DMS153 (cell line): ENCODE measurements at regions not wholly inside any gene's neighbourhood (a gene's known extent, or its start where the extent isn't known, plus 50 kb on each side); places are given as distances from the start of the nearest gene placed in this dataset.

Experiments used
- DNase-seq: peaks from one replicate; lab custom pipeline; 2025; lab: John Stamatoyannopoulos, UW

GRCh38 chr20:60903325-60903971, 348.6 kb upstream of the CDH4 start:
- DNase-seq = no peak

DNA sequence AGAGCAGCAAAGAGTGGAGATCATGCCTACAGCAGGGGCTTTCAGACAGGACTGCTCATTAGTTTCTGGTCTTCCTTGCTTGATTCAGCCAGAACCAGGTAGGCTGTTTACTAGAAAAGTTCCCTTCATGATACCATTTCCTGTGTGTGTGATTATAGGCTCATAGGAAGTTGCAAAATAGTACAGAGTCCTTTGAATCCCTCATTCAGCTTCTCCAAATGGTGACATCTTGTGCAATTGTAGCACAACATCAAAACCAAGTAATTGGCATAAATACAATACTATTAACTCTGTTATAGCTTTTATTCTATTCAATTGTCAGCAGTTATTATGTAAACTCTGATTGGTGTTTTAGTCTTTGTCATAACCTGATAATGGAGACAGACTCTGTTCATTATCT, 347.3 kb upstream of the CDH4 start:
- DNase-seq = no peak

GRCh38 chr20:60905919-60906318, 346.1 kb upstream of the CDH4 start:
- DNase-seq = no peak

DNA sequence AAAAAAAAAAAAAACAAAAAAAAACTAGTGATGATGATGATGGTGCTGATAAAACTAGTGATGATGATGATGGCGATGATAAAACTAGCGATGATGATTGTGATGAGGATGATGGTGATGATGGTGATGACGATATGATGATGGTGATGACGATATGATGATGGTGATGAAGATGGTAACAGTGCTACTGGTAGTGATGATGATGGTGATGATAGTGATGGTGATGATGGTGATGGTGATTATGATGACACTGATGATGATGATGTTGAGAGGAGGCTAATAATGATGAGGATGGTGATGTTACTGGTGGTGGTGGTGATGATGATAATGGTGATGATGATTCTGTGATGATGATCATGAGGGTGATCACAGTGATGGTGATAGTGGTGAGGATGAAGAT, 345.5 kb upstream of the CDH4 start:
- DNase-seq = no peak

DNA sequence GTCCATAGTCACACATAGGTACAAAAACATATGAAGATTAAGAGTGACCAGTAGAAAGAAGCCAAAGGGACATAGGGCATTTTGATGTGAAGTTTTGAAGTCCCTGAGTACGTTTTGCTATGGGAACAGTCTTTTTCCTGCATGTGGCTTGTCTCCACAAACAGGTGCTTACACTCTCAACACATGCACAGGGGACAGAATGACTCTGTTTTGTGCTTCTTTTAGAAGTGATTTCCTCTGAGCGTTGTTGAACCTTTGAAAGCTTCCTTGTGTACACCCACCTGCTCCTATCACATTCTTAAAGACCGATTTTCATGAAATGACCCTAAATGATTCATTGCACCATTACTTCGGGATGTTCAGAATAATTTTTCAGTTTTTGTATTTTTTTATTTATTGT, 338.8 kb upstream of the CDH4 start:
- DNase-seq = no peak

GRCh38 chr20:60921022-60921622, 330.9 kb upstream of the CDH4 start:
- no peak for DNase-seq

DNA sequence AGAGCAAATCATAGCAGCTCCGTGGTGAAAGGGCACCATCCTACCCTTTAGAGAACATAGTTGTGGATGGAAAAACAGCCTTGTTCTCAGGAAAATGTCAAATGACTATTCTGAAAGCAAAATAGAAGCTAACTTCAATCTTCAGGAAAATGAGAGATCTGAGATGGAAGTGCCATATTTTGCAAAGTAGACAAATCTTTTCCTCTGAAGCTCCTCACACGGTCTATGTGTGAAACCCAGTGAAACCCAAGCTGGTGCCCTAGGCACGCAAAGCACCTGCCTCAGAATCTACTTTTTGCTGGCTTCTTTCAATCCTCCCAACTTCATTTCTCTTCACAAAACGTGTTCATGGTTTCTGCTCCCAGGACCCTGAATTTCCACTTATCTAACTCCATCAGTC, 325.2 kb upstream of the CDH4 start:
- DNase-seq = no peak

DNA sequence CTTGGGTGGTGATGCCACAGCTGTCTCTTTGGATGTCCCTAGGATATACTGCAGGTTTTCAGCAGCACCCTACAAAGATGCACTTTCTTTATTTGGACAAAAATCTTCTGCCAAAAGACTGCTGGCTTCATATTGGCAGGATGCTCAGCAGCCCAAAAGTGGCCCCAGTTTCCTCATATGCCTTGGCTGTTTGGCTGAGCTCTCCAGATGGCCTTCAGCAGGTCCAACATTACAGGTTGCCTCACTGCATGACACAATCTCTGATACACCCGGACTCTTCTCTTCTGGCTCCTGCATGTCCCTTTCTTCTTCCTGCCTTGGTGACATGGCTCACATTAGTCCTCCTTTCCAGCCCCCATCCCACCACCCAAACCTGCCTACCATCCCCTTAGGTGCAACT, 323.7 kb upstream of the CDH4 start:
- DNase-seq = no peak

GRCh38 chr20:60930023-60930790, 321.9 kb upstream of the CDH4 start:
- DNase-seq = no peak

DNA sequence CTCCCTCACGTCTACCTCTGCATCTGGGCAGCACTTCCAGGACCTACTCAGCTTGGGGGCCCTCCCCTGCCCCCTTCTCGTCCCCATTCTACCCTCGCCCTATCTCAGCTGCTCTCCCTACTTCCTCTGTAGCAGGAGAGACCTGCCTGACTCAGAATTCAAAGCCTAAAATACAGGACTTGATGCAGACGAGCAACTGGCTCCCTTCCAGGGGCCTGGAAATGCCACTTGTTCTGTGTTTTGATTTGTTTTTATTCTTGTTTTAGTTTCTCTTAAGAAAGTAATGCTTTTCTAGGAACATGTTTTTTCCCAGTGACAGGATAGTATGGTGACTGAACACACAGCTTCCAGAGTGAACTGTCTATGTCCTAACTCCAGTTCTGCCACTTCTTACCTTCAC, 320.4 kb upstream of the CDH4 start:
- DNase-seq = no peak

- DNase-seq = no peak
Measured at GRCh38 chr20:60934724-60935123, 317.3 kb upstream of the CDH4 start.

DNA sequence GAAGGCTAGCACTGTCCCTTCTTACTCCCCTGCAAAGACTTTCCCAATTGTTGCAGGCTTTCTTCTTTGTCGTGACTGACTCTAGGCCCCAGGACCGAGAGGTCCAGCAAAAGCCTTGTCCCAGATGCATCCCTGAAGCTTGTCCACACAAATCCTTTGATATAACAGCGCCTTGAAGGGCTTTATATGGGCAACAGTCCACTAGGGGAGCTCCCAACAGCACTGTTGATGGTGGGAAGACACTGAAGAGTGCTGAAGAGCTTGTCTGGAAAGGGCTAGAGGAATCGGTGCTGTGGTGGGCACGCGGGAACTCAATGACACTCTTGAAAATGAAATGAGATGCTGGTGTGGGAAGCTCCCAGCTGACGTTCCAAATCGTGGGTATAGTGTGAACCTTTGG, 316.1 kb upstream of the CDH4 start:
- no peak for DNase-seq

DNA sequence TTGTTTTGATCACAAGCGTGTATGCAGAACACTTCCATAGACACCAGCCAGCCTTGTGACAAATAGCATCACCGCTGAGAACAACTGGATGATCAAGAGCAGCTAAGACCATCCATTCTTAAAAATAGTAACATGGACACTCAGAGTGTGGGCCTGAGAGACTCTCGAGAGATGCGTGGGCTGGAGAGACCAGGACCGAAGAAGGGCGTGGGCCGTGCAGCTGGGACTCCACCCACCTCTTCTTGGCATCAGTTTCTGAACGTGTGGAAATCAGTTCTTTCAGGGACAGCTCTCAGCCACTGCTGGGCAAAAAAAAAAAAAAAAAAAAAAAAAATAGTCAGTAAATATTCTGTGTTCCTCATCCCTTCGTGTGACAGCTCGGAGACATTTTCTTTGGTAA, 314.5 kb upstream of the CDH4 start:
- no peak for DNase-seq

GRCh38 chr20:60941379-60941778, 310.7 kb upstream of the CDH4 start:
- no peak for DNase-seq

DNA sequence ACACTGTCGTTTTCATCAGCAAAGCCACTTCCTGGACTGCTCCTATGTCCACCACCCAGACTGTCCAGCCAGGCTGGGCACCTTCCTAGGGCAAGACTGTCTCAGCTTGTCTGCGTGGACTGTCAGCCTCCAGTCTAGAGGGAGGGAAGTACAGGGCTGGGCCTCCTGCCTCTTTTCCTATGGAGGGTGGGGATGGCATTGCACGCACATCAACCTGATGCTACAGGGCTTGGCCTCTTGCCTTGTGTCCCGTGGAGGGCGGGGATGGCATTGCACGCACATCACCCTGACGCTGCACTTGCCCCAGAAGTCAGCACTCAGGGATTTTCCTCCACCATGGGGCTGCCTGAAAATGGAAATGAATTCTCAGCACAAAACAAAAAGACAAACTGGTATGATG, 304.2 kb upstream of the CDH4 start:
- no peak for DNase-seq

DNA sequence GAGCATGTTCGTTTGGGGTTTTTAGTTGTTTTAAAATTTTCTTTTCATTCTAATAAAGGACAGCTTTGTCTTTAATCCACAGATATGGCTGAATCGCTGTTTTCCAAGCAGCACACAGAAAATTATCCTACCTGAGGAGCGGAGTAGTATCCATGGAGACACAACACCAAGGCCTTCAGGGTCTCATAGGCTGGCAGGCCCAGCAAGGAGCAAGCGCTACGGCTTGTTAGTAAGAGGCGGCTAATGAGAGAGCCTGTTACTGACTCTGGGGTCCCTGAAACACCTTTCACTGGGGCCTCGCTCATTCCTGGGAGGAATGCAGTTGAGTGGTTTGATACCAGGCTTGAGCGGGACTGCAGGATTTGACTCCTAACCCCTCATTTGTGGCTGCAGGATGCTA, 303.8 kb upstream of the CDH4 start:
- no peak for DNase-seq

DNA sequence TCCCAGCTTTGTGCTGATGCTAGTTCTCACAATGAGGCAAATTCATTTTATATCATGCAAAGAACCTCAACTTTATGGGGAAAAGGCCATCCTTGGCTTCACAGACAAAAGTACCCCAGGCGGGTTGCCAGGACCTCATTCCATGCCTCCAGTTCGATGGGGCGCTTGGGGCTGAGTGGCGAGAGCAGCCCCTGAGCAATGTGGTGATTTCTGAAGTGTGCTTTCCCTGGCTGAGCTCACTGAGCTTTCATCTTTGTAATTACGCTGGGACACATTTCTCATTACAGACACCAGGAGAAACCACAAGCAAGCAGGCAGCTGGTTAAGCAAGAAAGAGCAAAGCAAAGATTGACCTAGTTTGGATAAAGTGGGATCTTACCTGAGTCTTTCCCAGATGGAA, 301.5 kb upstream of the CDH4 start:
- DNase-seq = no peak

DNA sequence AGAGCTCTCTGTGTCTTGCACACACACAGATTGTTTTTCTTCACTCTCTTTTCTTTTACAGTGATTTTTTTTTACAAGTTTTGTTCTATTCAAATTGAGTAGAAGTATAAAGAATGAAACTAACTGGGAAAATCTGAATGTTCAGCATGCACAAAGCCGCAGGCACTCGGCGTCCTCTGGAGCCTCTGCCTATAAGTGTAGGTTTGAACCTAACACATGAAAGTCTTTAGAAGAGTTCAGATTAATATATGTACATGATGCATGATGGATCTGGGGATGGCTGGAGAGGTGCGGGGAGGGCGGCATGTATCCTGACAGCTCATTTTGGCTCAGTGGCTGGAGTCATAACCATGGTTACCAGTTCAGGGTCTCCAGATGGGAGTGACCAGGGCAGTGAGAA, 301.1 kb upstream of the CDH4 start:
- DNase-seq = no peak

DNA sequence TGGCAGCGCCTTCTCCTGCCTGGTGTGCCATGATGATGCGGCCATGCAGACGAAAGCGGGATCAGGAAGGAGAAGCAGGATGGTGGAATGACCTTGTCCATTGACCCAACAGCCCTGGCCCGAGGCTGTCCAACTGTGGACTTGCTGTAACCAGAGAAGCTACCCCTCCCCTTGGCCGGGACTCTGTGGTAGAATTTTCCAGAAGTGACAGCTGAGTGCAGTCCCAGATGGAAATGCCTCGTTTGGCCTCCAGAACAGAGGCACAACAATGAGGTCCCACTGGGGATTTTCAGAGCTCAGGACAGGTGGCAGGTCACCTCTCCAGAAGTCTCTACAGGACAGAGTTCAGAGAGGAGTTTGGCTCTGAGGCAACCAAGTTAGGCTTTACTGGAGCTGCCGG, 299.2 kb upstream of the CDH4 start:
- DNase-seq = no peak

GRCh38 chr20:60953321-60953720, 298.7 kb upstream of the CDH4 start:
- DNase-seq = no peak

- DNase-seq = no peak
Measured at GRCh38 chr20:60955706-60956105, 296.4 kb upstream of the CDH4 start.

DNA sequence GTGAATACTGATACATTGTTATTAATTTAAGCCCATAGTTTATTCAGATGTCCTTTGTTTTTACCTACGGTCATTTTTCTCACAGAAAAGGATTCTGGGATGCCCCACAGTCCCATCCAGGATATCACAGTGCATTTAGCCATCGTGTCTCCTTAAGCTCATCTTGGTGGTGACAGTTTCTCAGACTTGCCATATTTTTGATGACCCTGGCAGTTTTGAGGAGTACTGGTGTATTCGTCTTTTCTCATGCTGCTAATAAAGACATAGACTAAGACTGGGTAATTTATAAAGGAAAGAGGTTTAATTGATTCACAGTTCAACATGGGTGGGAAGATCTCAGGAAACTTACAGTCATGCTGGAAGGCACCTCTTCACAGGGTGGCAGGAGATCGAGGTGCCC, 295.9 kb upstream of the CDH4 start:
- DNase-seq = no peak

GRCh38 chr20:60957621-60958020, 294.4 kb upstream of the CDH4 start:
- no peak for DNase-seq

DNA sequence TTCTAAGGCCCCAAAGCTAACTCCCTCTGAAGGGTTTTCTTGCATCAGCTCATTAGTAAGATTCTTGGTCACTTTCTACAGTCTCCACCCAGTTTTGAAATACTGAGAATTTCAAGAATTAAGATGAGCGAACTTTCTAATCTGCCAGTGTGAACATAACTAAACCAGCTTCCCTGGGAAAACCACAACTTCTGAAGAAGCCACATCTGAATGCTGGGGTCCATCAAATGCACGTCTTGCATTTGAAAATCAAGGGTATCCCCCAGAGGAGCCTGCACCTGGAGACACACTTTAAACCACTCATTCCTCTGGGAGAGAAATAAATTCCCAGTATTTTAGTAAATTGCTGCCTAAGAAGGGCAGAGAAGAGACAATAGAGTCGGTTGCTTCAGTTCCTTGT, 292.1 kb upstream of the CDH4 start:
- DNase-seq = no peak
